ENCODE measurements at regions not wholly inside any gene's neighbourhood (a gene's known extent, or its start where the extent isn't known, plus 50 kb on each side); places are given as distances from the start of the nearest gene placed in this dataset.
A peak's percentile ranks its signal among the peaks of the same experiment; 100 is the strongest.

DNA sequence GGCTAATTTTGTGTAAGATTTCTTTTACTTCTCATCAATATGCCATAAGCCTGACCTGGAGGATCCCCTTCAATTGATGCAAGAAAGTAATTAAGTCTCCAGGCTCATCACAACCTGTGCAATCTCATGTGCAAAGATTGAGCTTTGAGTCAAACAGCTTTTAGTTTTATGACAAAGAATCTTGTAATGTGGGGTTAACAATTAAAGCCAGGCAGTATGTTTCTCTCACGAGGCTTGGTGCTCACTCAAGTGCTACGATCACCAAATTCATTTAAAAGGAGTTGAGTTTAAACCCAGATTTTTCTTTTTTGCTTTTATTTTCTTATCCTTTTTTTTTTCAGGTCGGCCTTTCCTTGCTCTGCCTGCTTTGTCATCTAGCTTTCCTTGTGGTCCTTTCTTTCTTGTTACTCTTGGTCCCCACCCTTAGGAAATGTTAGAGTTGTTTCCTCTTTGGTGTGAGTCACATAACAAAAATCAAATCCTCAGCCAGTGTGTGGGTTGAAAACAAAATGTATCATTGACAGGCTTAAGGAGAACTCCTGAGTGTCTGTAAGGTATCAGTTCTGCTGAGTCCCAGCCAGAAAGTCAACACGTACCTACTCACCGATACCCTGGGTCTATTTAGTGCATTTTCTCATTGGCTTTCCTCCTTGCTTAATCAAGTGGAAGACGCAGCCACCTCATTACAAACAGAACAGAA is 1037.2 kb downstream of the ADGRL2 start:
- H3K4me1 ChIP-seq = peaks cover 0 to 15% (median 6%) of the 10 kb centered on the region in 10 experiments; a peak in 13 of 20 replicates
- no peak for TF ChIP-seq Cebpa-rat (IDR thresholded peaks at IDR 0.05)
- H3K4me2 ChIP-seq = peak overlapping the region in 3 of 11 experiments; percentile 2 to 29 (median 10); a peak in 3 of 22 replicates
- no peaks in the 10 kb centered on the region for H3K36me3 ChIP-seq
- H3K9me3 ChIP-seq (replicated peaks in 1 of 11) = no peaks in the 10 kb centered on the region
- H3K27me3 ChIP-seq = no peaks in the 10 kb centered on the region
- H4K20me1 ChIP-seq = no peaks in the 10 kb centered on the region
- H3K4me3 ChIP-seq = no peak overlapping the region
- H3K9ac ChIP-seq = no peak overlapping the region
- H3K27ac ChIP-seq = no peak overlapping the region

DNA sequence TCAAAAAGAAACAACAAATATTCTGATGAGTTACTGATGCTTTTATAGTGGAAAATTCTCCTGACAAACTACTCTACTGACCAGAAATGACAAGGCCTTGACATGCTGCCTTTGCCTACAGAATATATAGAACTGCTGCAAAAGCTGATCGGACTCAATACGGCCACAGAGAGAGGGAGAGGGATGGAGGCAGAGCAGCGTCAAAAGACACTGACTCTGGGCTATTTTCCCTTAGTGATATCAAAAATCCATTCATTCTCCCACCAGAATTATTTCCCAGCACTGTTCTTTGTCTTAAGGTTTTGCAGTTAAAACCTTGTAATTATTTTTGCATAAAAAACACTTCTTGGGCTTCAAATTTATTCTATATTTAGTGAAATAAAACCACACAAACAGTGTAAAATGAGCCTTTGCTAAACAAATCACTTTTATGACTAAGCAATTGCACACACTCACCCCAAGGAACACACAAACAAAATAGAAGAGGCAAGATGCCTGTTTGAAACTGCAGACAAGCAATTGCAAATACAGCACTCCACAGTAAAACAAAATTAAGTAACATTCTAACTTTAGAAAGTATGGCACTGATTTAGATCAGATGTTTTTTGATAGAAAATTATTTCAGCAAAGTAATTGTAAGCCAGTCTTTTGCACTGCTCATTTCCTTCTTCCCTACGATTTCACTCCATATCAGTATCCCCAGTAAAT is 1036.4 kb downstream of the ADGRL2 start:
- Histone ChIP-seq H3K27ac (no peak overlapping the region), H3K27me3 (no peaks in the 10 kb centered on the region), H3K9ac (no peak overlapping the region), H3K36me3 (no peaks in the 10 kb centered on the region), H3K9me3 (replicated peaks in 1 of 11) (no peaks in the 10 kb centered on the region), H3K4me2 (0 out of 22 replicates have a peak overlapping the region, but pooled peaks of 1 of the 11 experiments have one; percentile 29), H3K4me1 (peaks cover 0 to 15% (median 6%) of the 10 kb centered on the region in 10 experiments; a peak in 13 of 20 replicates), H4K20me1 (no peaks in the 10 kb centered on the region), H3K4me3 (no peak overlapping the region)
- TF ChIP-seq Cebpa-rat (IDR thresholded peaks at IDR 0.05) = no peak

DNA sequence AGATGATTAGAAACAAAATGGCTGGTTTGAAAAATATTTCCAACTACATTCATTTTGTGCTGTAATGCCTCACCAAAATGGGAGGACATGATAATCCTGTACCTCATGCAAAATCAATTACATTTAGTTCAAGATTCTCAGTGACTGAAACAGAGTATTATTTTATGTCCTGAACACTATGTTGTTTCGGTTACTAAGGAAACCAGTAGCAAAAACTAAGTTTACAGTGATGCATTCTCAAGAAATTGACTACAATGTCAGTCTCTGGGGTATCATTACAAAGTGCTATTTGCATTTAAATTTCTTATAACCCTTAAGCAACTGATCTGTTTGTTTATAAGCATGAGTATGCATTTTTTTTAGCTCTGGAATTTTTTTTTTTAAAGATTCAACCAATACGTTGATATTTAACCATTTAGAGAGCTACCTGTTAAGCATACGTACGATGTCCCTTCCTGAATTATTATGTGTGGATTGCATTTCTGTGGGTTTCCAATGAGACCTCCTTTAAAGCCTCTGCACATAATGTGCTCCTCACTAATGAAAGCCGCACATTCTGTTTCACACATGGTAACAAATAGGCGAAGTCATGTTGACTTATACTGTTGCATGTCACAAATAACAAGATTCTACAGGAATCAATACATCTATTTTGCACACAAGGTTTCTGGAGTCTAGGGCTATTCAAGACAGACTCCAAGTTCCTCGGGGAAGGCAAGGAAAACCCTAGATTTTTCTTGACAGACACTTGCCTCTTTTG is 1035.7 kb downstream of the ADGRL2 start:
- Histone ChIP-seq H3K4me1 (peaks cover 0 to 15% (median 6%) of the 10 kb centered on the region in 10 experiments; a peak in 13 of 20 replicates), H3K36me3 (no peaks in the 10 kb centered on the region), H3K4me2 (no peak overlapping the region), H3K4me3 (no peak overlapping the region), H3K27ac (no peak overlapping the region), H3K9me3 (replicated peaks in 1 of 11) (no peaks in the 10 kb centered on the region), H4K20me1 (no peaks in the 10 kb centered on the region), H3K9ac (no peak overlapping the region), H3K27me3 (no peaks in the 10 kb centered on the region)
- TF ChIP-seq Cebpa-rat (IDR thresholded peaks at IDR 0.05) = no peak

DNA sequence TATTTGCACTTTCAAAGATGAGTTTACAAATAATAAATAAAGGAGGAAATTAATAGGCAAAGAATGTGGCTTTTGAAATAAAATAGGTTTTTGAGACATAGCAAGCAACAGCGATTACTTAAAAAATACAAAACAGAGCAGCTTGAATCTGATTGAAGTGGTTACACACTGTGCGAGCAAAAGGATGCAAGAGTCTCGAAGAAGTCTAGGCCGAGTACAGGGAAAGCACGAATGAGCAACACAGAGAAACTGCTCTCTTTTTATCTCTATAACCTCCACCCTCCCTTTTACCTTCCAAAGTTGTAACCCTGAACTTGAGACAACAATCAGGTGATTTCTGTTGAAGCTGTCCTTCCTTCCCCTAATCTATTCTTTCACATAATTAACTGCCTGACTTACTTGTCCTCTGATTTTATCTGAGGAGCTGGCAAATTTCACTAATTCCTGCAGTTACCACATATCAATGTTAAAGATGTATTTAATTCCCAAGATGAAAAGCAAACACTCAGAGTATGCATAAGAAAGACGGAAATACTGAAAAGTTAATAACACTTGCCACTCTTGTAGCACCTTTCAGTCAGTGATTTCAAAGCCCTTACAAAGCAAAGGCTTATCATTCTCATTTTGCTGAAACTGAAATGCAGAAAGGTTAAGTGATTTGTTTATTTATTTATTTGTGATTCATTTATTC is 1030.1 kb downstream of the ADGRL2 start:
- H3K4me3 ChIP-seq = no peak overlapping the region
- no peak overlapping the region for H3K4me2 ChIP-seq
- TF ChIP-seq Cebpa-rat (IDR thresholded peaks at IDR 0.05) = no peak
- H3K9me3 ChIP-seq (replicated peaks in 1 of 11) = no peaks in the 10 kb centered on the region
- H3K4me1 ChIP-seq = no peaks in the 10 kb centered on the region
- H4K20me1 ChIP-seq = no peaks in the 10 kb centered on the region
- H3K9ac ChIP-seq = no peak overlapping the region
- no peaks in the 10 kb centered on the region for H3K27me3 ChIP-seq
- H3K36me3 ChIP-seq = no peaks in the 10 kb centered on the region
- no peak overlapping the region for H3K27ac ChIP-seq

DNA sequence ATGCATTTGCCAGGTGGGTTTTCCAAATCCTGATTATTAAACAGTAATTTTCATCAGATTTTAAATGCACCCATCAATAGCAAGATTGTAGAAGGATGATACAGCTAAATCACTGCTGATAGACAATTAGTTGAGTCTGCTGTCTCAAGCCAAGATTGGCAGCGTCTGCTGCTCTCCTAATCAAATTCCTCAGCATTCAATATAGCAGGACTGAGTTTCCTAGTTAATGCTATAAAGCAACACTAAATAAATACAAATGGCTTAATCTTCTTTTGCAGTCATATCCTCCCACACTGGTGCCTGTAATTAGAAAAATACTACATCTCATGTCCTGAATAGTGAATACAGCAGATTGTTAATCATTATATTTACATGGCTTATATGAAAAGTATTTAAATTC is 1028.8 kb downstream of the ADGRL2 start:
- H3K27ac ChIP-seq = no peak overlapping the region
- no peak overlapping the region for H3K9ac ChIP-seq
- no peaks in the 10 kb centered on the region for H3K27me3 ChIP-seq
- no peak overlapping the region for H3K4me3 ChIP-seq
- no peak overlapping the region for H3K4me2 ChIP-seq
- no peaks in the 10 kb centered on the region for H3K9me3 ChIP-seq (replicated peaks in 1 of 11)
- no peaks in the 10 kb centered on the region for H4K20me1 ChIP-seq
- no peaks in the 10 kb centered on the region for H3K36me3 ChIP-seq
- no peak for TF ChIP-seq Cebpa-rat (IDR thresholded peaks at IDR 0.05)
- H3K4me1 ChIP-seq = no peaks in the 10 kb centered on the region

DNA sequence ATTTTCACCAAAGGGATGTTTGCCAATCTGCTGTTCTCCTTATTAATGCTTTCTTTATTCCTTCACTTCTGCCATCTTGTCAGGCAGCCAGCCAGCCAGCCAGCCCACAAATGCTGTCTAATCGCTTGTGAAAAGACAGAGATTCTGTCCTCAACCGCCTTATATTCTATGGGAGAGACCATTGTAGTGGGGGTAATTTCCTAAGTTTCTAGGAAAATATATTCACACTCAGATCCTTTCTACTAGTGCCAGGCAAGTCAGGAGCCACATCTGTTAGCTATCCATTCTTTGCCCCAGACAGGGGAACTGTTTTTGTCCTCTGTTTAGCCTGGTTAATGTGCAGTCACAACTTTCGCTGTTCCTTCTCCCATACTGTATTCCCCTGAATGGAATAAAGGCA is 1023.1 kb downstream of the ADGRL2 start:
- TF ChIP-seq Cebpa-rat (IDR thresholded peaks at IDR 0.05) = no peak
- H3K27ac ChIP-seq = no peak overlapping the region

DNA sequence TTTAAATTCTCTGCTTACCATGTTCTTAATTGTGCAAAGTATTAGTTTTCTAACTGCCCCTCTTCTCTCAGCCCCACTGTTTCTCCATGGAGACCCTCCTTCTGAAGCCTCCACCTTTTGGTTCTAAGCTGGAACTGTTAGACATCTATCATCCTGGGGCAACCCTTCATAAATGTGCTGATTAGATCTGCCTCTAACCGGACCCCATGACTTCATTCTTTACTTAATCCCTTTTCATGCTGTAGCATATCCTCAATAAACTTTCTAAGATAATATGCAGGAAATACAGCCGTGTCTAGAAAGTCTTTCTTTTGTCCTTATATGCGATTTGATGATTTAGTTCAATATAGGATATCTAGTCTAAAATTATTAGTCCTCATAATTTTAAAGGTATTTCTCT is 1020.1 kb downstream of the ADGRL2 start:
- no peaks in the 10 kb centered on the region for H3K4me1 ChIP-seq
- no peaks in the 10 kb centered on the region for H3K27me3 ChIP-seq
- H3K9ac ChIP-seq = no peak overlapping the region
- no peak overlapping the region for H3K4me2 ChIP-seq
- no peak for TF ChIP-seq Cebpa-rat (IDR thresholded peaks at IDR 0.05)
- no peak overlapping the region for H3K4me3 ChIP-seq
- no peaks in the 10 kb centered on the region for H3K36me3 ChIP-seq
- no peak overlapping the region for H3K27ac ChIP-seq
- no peaks in the 10 kb centered on the region for H3K9me3 ChIP-seq (replicated peaks in 1 of 11)
- H4K20me1 ChIP-seq = no peaks in the 10 kb centered on the region

More for the DNA sequence above, 1023.1 kb downstream of the ADGRL2 start:
- no peaks in the 10 kb centered on the region for H3K27me3 ChIP-seq
- H3K36me3 ChIP-seq = no peaks in the 10 kb centered on the region
- no peaks in the 10 kb centered on the region for H3K9me3 ChIP-seq (replicated peaks in 1 of 11)
- no peak overlapping the region for H3K9ac ChIP-seq
- H3K4me1 ChIP-seq = no peaks in the 10 kb centered on the region
- H3K4me3 ChIP-seq = no peak overlapping the region
- no peaks in the 10 kb centered on the region for H4K20me1 ChIP-seq
- no peak overlapping the region for H3K4me2 ChIP-seq

DNA sequence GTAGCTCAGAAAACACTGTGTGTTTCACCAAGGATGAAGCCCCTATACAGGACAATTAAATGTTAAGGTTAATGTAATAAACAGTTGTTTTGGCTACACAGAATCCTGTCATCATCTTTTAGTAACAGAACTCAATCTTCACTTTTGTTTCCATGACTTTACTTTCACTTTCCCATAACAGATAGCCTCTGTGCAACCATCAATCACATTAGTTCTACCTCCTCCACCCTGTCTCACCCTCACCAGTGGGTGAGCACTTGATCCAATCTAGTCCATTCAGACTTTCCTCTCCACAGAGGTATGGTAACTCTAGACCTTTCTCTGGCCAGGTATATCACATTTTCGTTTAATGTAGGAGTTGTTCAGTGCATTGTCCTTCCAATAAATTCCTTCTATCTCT is 1018.5 kb downstream of the ADGRL2 start:
- Histone ChIP-seq H3K27me3 (no peaks in the 10 kb centered on the region), H3K9ac (no peak overlapping the region), H4K20me1 (no peaks in the 10 kb centered on the region), H3K4me3 (no peak overlapping the region), H3K9me3 (replicated peaks in 1 of 11) (no peaks in the 10 kb centered on the region), H3K36me3 (no peaks in the 10 kb centered on the region), H3K4me1 (no peaks in the 10 kb centered on the region), H3K4me2 (peak overlapping the region in 6 of 11 experiments; percentile 6 to 18 (median 14); a peak in 4 of 22 replicates), H3K27ac (no peak overlapping the region)
- no peak for TF ChIP-seq Cebpa-rat (IDR thresholded peaks at IDR 0.05)

DNA sequence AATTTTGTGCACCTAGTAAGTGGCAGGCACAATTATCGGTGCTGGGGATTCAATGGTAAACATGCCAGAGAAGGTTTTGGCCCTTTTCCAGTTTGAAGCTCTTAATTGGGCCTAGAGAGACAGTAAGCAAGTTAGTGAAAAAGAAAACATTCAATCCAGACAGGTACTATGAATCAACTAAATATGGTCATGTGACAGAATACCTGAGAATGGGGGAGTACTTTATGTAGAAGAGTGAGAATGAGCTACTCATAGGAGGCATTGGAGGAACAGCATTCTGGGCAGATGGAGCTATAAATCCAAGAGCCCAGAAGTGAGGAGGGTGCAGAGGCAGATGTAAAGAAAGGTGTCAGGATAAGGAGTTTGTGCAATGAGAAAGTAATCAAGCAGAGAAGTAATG is 1017.9 kb downstream of the ADGRL2 start:
- Histone ChIP-seq H4K20me1 (no peaks in the 10 kb centered on the region), H3K4me1 (no peaks in the 10 kb centered on the region), H3K36me3 (no peaks in the 10 kb centered on the region), H3K9ac (no peak overlapping the region), H3K9me3 (replicated peaks in 1 of 11) (no peaks in the 10 kb centered on the region), H3K4me2 (no peak overlapping the region), H3K4me3 (no peak overlapping the region), H3K27ac (no peak overlapping the region), H3K27me3 (no peaks in the 10 kb centered on the region)
- no peak for TF ChIP-seq Cebpa-rat (IDR thresholded peaks at IDR 0.05)
